Peyer's patch (tissue), 4 donors: ENCODE measurements at regions not wholly inside any gene's neighbourhood (a gene's known extent, or its start where the extent isn't known, plus 50 kb on each side); places are given as distances from the start of the nearest gene placed in this dataset.

Experiments
- DNase-seq, 3 donors: peaks; one replicate each; pipeline ENCODE4 v3.0.0-alpha.2; 2017 to 2019
- H3K27ac ChIP-seq, 4 donors: fragments of 200-600 bp; sonication (generic); one replicate each; pipeline ENCODE4 v1.5.1; 2016 to 2019
- H3K27me3 ChIP-seq, 2 donors: fragments of 200-600 bp; sonication (generic); one replicate each; pipeline ENCODE4 v1.5.1; 2019
- H3K36me3 ChIP-seq, 3 donors: fragments of 200-600 bp; sonication (generic); one replicate each; pipeline ENCODE4 v1.5.1; 2016 to 2019
- H3K4me1 ChIP-seq, 4 donors: fragments of 200-600 bp; sonication (generic); one replicate each; pipeline ENCODE4 v1.5.1; 2016 to 2019
- H3K4me3 ChIP-seq, 4 donors: fragments of 200-600 bp; sonication (generic); 1 replicate in 3 of 4; 2 replicates in 1 of 4; pipeline ENCODE4 v1.5.1; 2016 to 2019; ENCODE audit warnings: mild to moderate bottlenecking in 1 of 4
- H3K9me3 ChIP-seq, 4 donors: fragments of 200-600 bp; sonication (generic); one replicate each; pipeline ENCODE4 v1.5.1; 2016 to 2019; ENCODE audit warnings: mild to moderate bottlenecking in 1 of 4
- POLR2A ChIP-seq, 2 donors: fragments of 450-650 bp; IDR thresholded peaks; one replicate each; pipeline ENCODE4 v1.5.1; 2017; ENCODE audit warnings: antibody characterized with exemption in 2 of 2, mild to moderate bottlenecking in 2 of 2, moderate library complexity in 2 of 2
- TF ChIP-seq, protein P1 (sequence below), 6 experiments: fragments of 450-650 bp in 4 of 6; fragments of 200-600 bp in 2 of 6; sonication (generic) in 1 of 6; IDR thresholded peaks; one replicate each; pipeline ENCODE4 v1.5.1; 2017 to 2019; ENCODE audit warnings: antibody characterized with exemption in 6 of 6, mild to moderate bottlenecking in 3 of 6, moderate library complexity in 1 of 6

DNA sequence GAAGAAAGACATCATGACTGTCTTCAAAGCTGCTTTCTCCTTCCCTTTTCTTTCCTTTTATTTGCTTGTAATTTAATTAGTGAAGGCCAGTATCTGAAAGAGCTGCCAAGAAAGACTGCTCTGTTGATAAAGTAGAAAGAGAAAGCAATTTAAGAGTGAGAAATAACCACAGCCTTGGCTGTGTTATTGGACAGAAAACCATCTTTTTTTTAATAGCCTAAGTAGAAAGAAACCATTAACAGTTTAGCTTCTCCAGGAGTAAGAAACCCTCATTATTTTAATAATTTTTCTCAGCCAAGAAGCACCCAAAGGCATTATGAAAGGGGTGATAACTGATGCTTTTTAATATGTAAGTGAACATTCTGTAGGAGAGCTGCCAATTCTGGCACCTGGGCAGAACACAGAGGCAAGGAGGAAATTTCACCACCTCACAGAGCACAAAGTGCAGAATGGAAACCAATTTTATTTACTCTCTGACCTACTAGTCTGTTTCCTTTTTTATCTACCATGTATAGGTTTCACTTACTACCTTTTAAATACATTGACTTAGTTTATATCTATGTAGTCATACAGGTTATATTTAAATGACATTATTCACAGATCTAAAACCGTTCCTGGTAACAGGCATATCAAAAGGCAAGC is 703.2 kb downstream of the MRPL39 start:
- no peak for TF ChIP-seq POLR2A (IDR thresholded peaks at IDR 0.05)
- TF ChIP-seq, protein P1, sequence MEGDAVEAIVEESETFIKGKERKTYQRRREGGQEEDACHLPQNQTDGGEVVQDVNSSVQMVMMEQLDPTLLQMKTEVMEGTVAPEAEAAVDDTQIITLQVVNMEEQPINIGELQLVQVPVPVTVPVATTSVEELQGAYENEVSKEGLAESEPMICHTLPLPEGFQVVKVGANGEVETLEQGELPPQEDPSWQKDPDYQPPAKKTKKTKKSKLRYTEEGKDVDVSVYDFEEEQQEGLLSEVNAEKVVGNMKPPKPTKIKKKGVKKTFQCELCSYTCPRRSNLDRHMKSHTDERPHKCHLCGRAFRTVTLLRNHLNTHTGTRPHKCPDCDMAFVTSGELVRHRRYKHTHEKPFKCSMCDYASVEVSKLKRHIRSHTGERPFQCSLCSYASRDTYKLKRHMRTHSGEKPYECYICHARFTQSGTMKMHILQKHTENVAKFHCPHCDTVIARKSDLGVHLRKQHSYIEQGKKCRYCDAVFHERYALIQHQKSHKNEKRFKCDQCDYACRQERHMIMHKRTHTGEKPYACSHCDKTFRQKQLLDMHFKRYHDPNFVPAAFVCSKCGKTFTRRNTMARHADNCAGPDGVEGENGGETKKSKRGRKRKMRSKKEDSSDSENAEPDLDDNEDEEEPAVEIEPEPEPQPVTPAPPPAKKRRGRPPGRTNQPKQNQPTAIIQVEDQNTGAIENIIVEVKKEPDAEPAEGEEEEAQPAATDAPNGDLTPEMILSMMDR (IDR thresholded peaks at IDR 0.05), result no peak
- Histone ChIP-seq H3K36me3 (no peaks in the 10 kb centered on the region), H3K4me3 (no peak overlapping the region), H3K9me3 (no peaks in the 10 kb centered on the region), H3K4me1 (no peaks in the 10 kb centered on the region), H3K27me3 (no peaks in the 10 kb centered on the region), H3K27ac (no peak overlapping the region)
- no peak for DNase-seq

DNA sequence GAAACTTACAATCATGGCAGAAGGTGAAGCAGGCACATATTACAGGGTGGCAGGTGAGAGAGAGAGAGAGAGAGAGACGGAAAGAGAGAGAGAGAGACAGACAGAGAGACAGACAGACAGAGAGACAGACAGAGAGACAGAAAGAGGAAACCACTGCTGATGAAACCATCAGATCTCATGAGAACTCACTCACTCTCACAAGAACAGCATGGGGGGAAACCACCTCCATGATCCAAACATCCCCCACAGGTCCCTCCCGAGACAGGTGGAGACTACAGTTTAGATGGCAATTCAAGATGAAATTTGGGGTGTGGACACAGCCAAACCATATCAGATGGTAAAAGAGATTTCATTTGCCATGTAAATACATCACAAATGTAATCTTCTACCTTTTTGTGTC is 708.1 kb downstream of the MRPL39 start:
- Histone ChIP-seq H3K27me3 (no peaks in the 10 kb centered on the region), H3K4me1 (no peaks in the 10 kb centered on the region), H3K4me3 (no peak overlapping the region), H3K36me3 (no peaks in the 10 kb centered on the region), H3K27ac (no peak overlapping the region), H3K9me3 (no peaks in the 10 kb centered on the region)
- DNase-seq, result no peak
- TF ChIP-seq POLR2A (IDR thresholded peaks at IDR 0.05), result no peak
- TF ChIP-seq, protein P1 (IDR thresholded peaks at IDR 0.05), result no peak

DNA sequence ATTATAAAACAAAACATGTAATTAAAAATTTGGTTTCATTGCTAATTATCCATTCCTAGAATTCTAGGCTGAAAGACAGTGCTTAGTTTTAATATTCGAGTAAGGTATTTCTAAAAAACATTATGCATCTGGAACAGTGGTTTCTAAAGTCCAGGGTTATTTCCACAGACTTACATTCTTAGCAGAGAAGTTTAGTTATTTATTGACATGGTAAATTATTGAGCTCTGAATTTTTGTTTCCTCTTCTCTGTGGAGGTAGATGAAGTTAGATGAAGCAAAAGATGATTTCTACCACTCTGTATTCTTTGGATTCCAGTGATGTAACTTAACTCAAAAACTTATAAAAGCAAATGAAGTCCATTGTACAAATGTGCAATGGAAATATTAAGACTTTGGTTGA is 709.4 kb downstream of the MRPL39 start:
- Histone ChIP-seq H3K36me3 (no peaks in the 10 kb centered on the region), H3K27ac (no peak overlapping the region), H3K4me1 (no peaks in the 10 kb centered on the region), H3K9me3 (no peaks in the 10 kb centered on the region), H3K4me3 (no peak overlapping the region), H3K27me3 (no peaks in the 10 kb centered on the region)
- DNase-seq, result no peak
- no peak for TF ChIP-seq POLR2A (IDR thresholded peaks at IDR 0.05)
- TF ChIP-seq, protein P1 (IDR thresholded peaks at IDR 0.05), result no peak

- Histone ChIP-seq H3K36me3 (no peaks in the 10 kb centered on the region), H3K27ac (no peak overlapping the region), H3K4me3 (no peak overlapping the region), H3K9me3 (no peaks in the 10 kb centered on the region), H3K27me3 (no peaks in the 10 kb centered on the region), H3K4me1 (no peaks in the 10 kb centered on the region)
- DNase-seq, result no peak
- TF ChIP-seq POLR2A (IDR thresholded peaks at IDR 0.05), result no peak
- TF ChIP-seq, protein P1 (IDR thresholded peaks at IDR 0.05), result no peak
Measured at GRCh38 chr21:24896735-24897124, 710.6 kb downstream of the MRPL39 start.

DNA sequence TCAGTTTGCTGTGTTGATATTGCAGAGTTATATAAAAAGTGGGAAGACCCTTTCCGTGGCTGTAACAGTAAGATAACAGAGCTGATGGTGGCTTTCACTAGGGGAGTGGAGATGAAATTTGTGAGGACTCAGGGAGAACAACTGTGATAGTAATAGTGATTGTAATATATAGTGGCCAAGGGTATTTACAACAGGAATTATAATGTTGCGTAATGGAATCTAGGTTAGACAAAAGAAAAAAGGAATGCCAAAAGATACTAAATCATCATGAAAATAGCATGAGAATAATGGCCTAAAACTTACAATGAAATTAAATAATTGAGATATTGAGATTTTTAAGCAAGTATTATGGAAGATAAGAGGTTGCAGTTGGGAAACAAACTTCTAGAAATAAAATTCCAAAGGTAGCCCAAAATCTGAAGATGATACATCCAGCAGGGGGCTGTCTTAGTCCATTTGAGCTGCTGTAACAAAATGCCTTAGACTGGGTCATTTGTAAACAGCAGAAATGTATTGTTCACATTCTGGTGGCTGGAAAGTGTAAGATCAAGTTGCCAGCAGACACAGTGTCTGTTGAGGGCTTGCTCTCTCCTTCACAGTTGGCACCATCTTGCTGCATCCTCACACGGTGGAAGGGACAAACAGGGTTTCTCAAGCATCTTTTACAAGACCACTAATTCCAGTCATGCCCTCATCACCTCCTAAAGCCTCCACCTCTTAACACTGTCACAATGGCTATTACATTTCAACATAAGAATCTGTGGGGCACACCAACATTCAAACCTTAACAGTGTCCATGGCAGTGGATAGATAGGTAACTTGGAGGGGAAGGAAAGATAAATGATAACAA is 711.2 kb downstream of the MRPL39 start:
- TF ChIP-seq, protein P1 (IDR thresholded peaks at IDR 0.05), result peak in 3 of 6 experiments; percentile 7 to 34 (median 15)
- TF ChIP-seq POLR2A (IDR thresholded peaks at IDR 0.05), result no peak
- no peaks in the 10 kb centered on the region for H3K4me1 ChIP-seq
- no peaks in the 10 kb centered on the region for H3K36me3 ChIP-seq
- no peaks in the 10 kb centered on the region for H3K27me3 ChIP-seq
- DNase-seq, result peak in 1 of 3 donors; percentile 17
- H3K27ac ChIP-seq, result no peak overlapping the region
- H3K4me3 ChIP-seq, result no peak overlapping the region
- H3K9me3 ChIP-seq, result no peaks in the 10 kb centered on the region
